RWPE2 (cell line): ENCODE measurements at regions not wholly inside any gene's neighbourhood (a gene's known extent, or its start where the extent isn't known, plus 50 kb on each side); places are given as distances from the start of the nearest gene placed in this dataset.
A peak's percentile ranks its signal among the peaks of the same experiment; 100 is the strongest.

Experiments used
- ATAC-seq: fragments of 200-7000 bp; cut with Tn5 transposase; 3 replicates; pipeline ENCODE4 v1.9.1; 2021; ENCODE audit warnings: low read depth
- DNase-seq: peaks from one replicate; pipeline ENCODE4 v3.0.0-alpha.2; 2020; ENCODE audit warnings: low spot score
- H3K27ac ChIP-seq: fragments of 450-650 bp; 2 replicates; pipeline ENCODE4 v1.5.1; 2017; ENCODE audit warnings: mild to moderate bottlenecking; ENCODE audit not compliant: poor library complexity, severe bottlenecking
- H3K27me3 ChIP-seq: fragments of 250-450 bp; sonication (Bioruptor Pico); 2 replicates; pipeline ENCODE4 v1.5.1; 2021; ENCODE audit warnings: mild to moderate bottlenecking, moderate library complexity; ENCODE audit not compliant: insufficient read depth, poor library complexity, severe bottlenecking
- H3K36me3 ChIP-seq: fragments of 250-450 bp; sonication (Bioruptor Pico); 2 replicates; pipeline ENCODE4 v1.5.1; 2020; ENCODE audit warnings: low read depth, mild to moderate bottlenecking, moderate library complexity
- H3K4me1 ChIP-seq: fragments of 250-450 bp; sonication (Bioruptor Pico); 2 replicates; pipeline ENCODE4 v1.5.1; 2021; ENCODE audit warnings: mild to moderate bottlenecking, moderate library complexity; ENCODE audit not compliant: insufficient read depth, poor library complexity, severe bottlenecking
- H3K4me3 ChIP-seq: fragments of 250-450 bp; sonication (Bioruptor Pico); 2 replicates; pipeline ENCODE4 v1.5.1; 2021; ENCODE audit warnings: mild to moderate bottlenecking, moderate library complexity; ENCODE audit not compliant: severe bottlenecking
- H3K9me3 ChIP-seq: fragments of 250-450 bp; sonication (Bioruptor Pico); 2 replicates; pipeline ENCODE4 v1.5.1; 2021; ENCODE audit warnings: mild to moderate bottlenecking, moderate library complexity; ENCODE audit not compliant: severe bottlenecking
- CTCF ChIP-seq: fragments of 450-650 bp; IDR thresholded peaks from one replicate; pipeline ENCODE4 v1.5.1; 2017; ENCODE audit warnings: mild to moderate bottlenecking, moderate library complexity; ENCODE audit not compliant: poor library complexity, severe bottlenecking

- H3K27me3 ChIP-seq: no peaks in the 10 kb centered on the region
- TF ChIP-seq CTCF: no peak
Observed at GRCh38 chr5:13569090-13569715, 375.3 kb downstream of the DNAH5 start.

DNA sequence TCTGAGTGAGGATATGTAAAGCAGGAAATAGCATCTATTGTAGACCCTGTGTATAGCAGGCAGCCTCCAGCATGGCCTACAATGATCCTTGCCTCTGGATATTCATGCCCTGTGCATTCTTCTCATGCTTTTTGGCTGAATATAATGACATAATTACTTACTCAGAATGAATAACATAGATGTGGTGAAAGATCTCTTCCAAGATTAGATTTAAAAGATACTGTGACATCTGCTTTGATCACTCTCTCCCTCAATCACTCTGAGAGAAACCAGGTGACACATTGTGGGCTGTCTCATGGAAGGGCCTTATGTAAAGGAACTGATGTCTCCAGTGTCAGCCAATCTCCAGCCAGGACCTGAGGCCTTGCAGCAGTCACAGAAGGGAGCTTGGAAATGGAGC lies 376.7 kb downstream of the DNAH5 start:
- DNase-seq (no peak), ATAC-seq (peak; percentile 93)
- peaks cover 23% of the 10 kb centered on the region for H3K4me1 ChIP-seq
- H3K9me3 ChIP-seq: no peaks in the 10 kb centered on the region
- TF ChIP-seq CTCF: no peak
- no peaks in the 10 kb centered on the region for H3K27me3 ChIP-seq
- no peaks in the 10 kb centered on the region for H3K36me3 ChIP-seq
- peak overlapping the region; percentile 99 for H3K27ac ChIP-seq
- H3K4me3 ChIP-seq: no peak overlapping the region

More at GRCh38 chr5:13569090-13569715, 375.3 kb downstream of the DNAH5 start:
- H3K9me3 ChIP-seq: no peaks in the 10 kb centered on the region
- 0 out of 2 replicates have a peak, but pooled peaks cover 6% of the 10 kb centered on the region for H3K36me3 ChIP-seq
- peak overlapping the region; percentile 99 for H3K27ac ChIP-seq
- H3K4me3 ChIP-seq: no peak overlapping the region
- ATAC-seq (no peak), DNase-seq (no peak)
- peaks cover 23% of the 10 kb centered on the region for H3K4me1 ChIP-seq

- TF ChIP-seq CTCF: no peak
- H3K36me3 ChIP-seq: no peaks in the 10 kb centered on the region
- H3K4me3 ChIP-seq: no peak overlapping the region
- DNase-seq: peak; percentile 79
- H3K27ac ChIP-seq: peak overlapping the region; percentile 99
- no peaks in the 10 kb centered on the region for H3K27me3 ChIP-seq
- H3K4me1 ChIP-seq: peaks cover 23% of the 10 kb centered on the region
- no peaks in the 10 kb centered on the region for H3K9me3 ChIP-seq
- peak; percentile 77 for ATAC-seq
Observed at GRCh38 chr5:13566871-13567339, 377.6 kb downstream of the DNAH5 start.

- DNase-seq (no peak), ATAC-seq (no peak)
- no peaks in the 10 kb centered on the region for H3K36me3 ChIP-seq
- H3K4me1 ChIP-seq: no peaks in the 10 kb centered on the region
- no peak overlapping the region for H3K4me3 ChIP-seq
- H3K27ac ChIP-seq: no peak overlapping the region
- H3K9me3 ChIP-seq: no peaks in the 10 kb centered on the region
- H3K27me3 ChIP-seq: no peaks in the 10 kb centered on the region
- TF ChIP-seq CTCF: no peak
Observed at GRCh38 chr5:13558408-13558807, 386.1 kb downstream of the DNAH5 start.

GRCh38 chr5:13553896-13554295 lies 390.6 kb downstream of the DNAH5 start:
- H3K36me3 ChIP-seq: no peaks in the 10 kb centered on the region
- no peak for TF ChIP-seq CTCF
- ATAC-seq (peak; percentile 75), DNase-seq (no peak)
- no peaks in the 10 kb centered on the region for H3K27me3 ChIP-seq
- no peak overlapping the region for H3K27ac ChIP-seq
- no peak overlapping the region for H3K4me3 ChIP-seq
- no peaks in the 10 kb centered on the region for H3K4me1 ChIP-seq
- no peaks in the 10 kb centered on the region for H3K9me3 ChIP-seq
